OCI-LY1 (cell line): ENCODE measurements at regions not wholly inside any gene's neighbourhood (a gene's known extent, or its start where the extent isn't known, plus 50 kb on each side); places are given as distances from the start of the nearest gene placed in this dataset.

Experiments
- H2AFZ ChIP-seq: fragments of 200-600 bp; sonication (generic), shearing (Covaris generic); 2 replicates; pipeline ENCODE4 v1.6.0; 2014; ENCODE audit warnings: antibody characterized with exemption, mild to moderate bottlenecking, low read length
- H3F3A ChIP-seq: fragments of 200-600 bp; sonication (generic), shearing (Covaris generic); 2 replicates; pipeline ENCODE4 v1.6.0; 2014; ENCODE audit warnings: mild to moderate bottlenecking, antibody characterized with exemption, low read length, moderate library complexity; ENCODE audit not compliant: insufficient read depth
- H3K27ac ChIP-seq: fragments of 200-600 bp; sonication (generic); 2 replicates; pipeline ENCODE4 v1.5.1; 2014; ENCODE audit warnings: low read length, mixed run types, mild to moderate bottlenecking, low read depth; ENCODE audit not compliant: poor library complexity, severe bottlenecking
- H3K27me3 ChIP-seq: fragments of 200-600 bp; sonication (generic); 2 replicates; pipeline ENCODE4 v1.6.0; 2014; ENCODE audit warnings: antibody characterized with exemption, mild to moderate bottlenecking, low read length, moderate library complexity; ENCODE audit not compliant: insufficient read depth
- H3K36me3 ChIP-seq: fragments of 200-600 bp; sonication (generic); 2 replicates; pipeline ENCODE4 v1.6.1; 2014; ENCODE audit warnings: mild to moderate bottlenecking, antibody characterized with exemption, low read length, moderate library complexity, mixed read lengths; ENCODE audit not compliant: insufficient read depth
- H3K4me1 ChIP-seq: fragments of 200-600 bp; sonication (generic); 2 replicates; pipeline ENCODE4 v1.5.1; 2014; ENCODE audit warnings: mild to moderate bottlenecking, low read length, moderate library complexity; ENCODE audit not compliant: insufficient read depth, severe bottlenecking
- H3K4me2 ChIP-seq: fragments of 200-600 bp; sonication (generic), shearing (Covaris generic); 2 replicates; pipeline ENCODE4 v1.6.1; 2014; ENCODE audit warnings: low read length
- H3K4me3 ChIP-seq: fragments of 200-600 bp; sonication (generic); 2 replicates; pipeline ENCODE4 v1.5.1; 2014; ENCODE audit warnings: low read length, low read depth, mild to moderate bottlenecking, mixed read lengths; ENCODE audit not compliant: poor library complexity, severe bottlenecking
- H3K79me2 ChIP-seq: fragments of 200-600 bp; shearing (Covaris generic); 2 replicates; pipeline ENCODE4 v1.6.1; 2016; ENCODE audit warnings: mixed run types, low read length, mixed read lengths; ENCODE audit not compliant: insufficient read depth
- H3K9ac ChIP-seq: fragments of 200-600 bp; sonication (generic), shearing (Covaris generic); 2 replicates; pipeline ENCODE4 v1.6.1; 2014; ENCODE audit warnings: mild to moderate bottlenecking, low read length, mixed read lengths
- H3K9me2 ChIP-seq: fragments of 200-600 bp; sonication (generic), shearing (Covaris generic); 2 replicates; pipeline ENCODE4 v1.6.1; 2014; ENCODE audit warnings: low read depth, mild to moderate bottlenecking, low read length, mixed read lengths
- H3K9me3 ChIP-seq: fragments of 200-600 bp; shearing (Covaris generic); 2 replicates; pipeline ENCODE4 v1.6.1; 2014; ENCODE audit warnings: low read length, mixed read lengths
- H4K20me1 ChIP-seq: fragments of 200-600 bp; sonication (generic), shearing (Covaris generic); 2 replicates; pipeline ENCODE4 v1.6.0; 2016; ENCODE audit warnings: mild to moderate bottlenecking, low read length; ENCODE audit not compliant: insufficient read depth
- EZH2 ChIP-seq: fragments of 200-600 bp; sonication (generic), shearing (Covaris generic); IDR thresholded peaks from 2 replicates; pipeline ENCODE4 v1.8.0; 2017; ENCODE audit warnings: borderline replicate concordance, mixed run types, mild to moderate bottlenecking, antibody characterized with exemption, low read length, moderate library complexity, mixed read lengths
- TF ChIP-seq, protein P1 (sequence below): fragments of 200-600 bp; sonication (generic), shearing (Covaris generic); IDR thresholded peaks from 2 replicates; pipeline ENCODE4 v1.5.1; 2017; ENCODE audit warnings: mild to moderate bottlenecking, antibody characterized with exemption, low read length, moderate library complexity, mixed read lengths

DNA sequence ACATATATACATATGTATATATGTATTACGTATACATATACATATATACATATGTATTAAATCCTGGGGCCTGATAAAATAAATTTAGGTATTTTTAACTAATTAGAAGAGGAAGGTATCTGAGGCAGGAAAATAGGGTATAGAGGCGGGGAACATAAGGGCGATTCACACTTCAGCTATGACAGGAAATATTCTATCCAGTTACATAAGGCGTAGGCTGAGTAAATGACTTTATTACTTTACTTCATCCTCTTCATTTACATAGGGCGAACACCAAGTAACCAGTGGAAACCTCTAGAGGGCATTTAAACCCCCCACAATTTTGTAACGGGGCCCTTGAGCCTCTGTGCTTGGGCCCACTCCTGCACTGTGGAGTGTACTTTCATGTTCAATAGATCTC is 167.5 kb downstream of the SOCS6 start:
- Histone ChIP-seq H4K20me1 (no peaks in the 10 kb centered on the region), H3K79me2 (no peaks in the 10 kb centered on the region), H3K27ac (no peak overlapping the region), H3K4me2 (no peak overlapping the region), H3K9ac (no peak overlapping the region), H2AFZ (no peak overlapping the region), H3K4me1 (no peaks in the 10 kb centered on the region), H3K9me2 (no peaks in the 10 kb centered on the region), H3F3A (no peaks in the 10 kb centered on the region), H3K27me3 (no peaks in the 10 kb centered on the region), H3K4me3 (no peak overlapping the region), H3K9me3 (no peaks in the 10 kb centered on the region), H3K36me3 (no peaks in the 10 kb centered on the region)
- TF ChIP-seq, protein P1, sequence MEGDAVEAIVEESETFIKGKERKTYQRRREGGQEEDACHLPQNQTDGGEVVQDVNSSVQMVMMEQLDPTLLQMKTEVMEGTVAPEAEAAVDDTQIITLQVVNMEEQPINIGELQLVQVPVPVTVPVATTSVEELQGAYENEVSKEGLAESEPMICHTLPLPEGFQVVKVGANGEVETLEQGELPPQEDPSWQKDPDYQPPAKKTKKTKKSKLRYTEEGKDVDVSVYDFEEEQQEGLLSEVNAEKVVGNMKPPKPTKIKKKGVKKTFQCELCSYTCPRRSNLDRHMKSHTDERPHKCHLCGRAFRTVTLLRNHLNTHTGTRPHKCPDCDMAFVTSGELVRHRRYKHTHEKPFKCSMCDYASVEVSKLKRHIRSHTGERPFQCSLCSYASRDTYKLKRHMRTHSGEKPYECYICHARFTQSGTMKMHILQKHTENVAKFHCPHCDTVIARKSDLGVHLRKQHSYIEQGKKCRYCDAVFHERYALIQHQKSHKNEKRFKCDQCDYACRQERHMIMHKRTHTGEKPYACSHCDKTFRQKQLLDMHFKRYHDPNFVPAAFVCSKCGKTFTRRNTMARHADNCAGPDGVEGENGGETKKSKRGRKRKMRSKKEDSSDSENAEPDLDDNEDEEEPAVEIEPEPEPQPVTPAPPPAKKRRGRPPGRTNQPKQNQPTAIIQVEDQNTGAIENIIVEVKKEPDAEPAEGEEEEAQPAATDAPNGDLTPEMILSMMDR: no peak
- no peak for TF ChIP-seq EZH2

DNA sequence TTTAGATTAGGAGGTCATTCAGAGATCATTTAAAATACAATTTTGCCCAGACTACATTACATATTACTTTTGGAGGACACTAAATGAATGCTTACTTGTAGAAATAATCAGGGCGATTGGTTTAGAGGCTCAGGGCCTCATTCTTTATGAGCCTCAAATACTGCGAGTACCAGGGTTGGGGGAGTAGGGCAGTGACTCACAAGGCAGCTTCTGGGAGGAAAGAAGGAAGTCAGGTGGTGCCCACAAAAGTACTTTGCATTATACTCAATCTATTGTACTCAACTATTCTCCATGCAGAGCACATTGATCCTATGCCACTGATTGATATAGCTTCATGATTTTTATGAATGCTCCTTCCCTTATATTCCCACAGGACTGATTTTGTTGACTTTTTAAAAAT is 166.9 kb downstream of the SOCS6 start:
- Histone ChIP-seq H3K9me2 (no peaks in the 10 kb centered on the region), H3K27ac (no peak overlapping the region), H3K9ac (no peak overlapping the region), H3K4me3 (no peak overlapping the region), H3K9me3 (no peaks in the 10 kb centered on the region), H4K20me1 (no peaks in the 10 kb centered on the region), H2AFZ (no peak overlapping the region), H3K4me1 (no peaks in the 10 kb centered on the region), H3K36me3 (no peaks in the 10 kb centered on the region), H3K79me2 (no peaks in the 10 kb centered on the region), H3F3A (no peaks in the 10 kb centered on the region), H3K27me3 (no peaks in the 10 kb centered on the region), H3K4me2 (no peak overlapping the region)
- no peak for TF ChIP-seq EZH2
- TF ChIP-seq, protein P1: no peak

DNA sequence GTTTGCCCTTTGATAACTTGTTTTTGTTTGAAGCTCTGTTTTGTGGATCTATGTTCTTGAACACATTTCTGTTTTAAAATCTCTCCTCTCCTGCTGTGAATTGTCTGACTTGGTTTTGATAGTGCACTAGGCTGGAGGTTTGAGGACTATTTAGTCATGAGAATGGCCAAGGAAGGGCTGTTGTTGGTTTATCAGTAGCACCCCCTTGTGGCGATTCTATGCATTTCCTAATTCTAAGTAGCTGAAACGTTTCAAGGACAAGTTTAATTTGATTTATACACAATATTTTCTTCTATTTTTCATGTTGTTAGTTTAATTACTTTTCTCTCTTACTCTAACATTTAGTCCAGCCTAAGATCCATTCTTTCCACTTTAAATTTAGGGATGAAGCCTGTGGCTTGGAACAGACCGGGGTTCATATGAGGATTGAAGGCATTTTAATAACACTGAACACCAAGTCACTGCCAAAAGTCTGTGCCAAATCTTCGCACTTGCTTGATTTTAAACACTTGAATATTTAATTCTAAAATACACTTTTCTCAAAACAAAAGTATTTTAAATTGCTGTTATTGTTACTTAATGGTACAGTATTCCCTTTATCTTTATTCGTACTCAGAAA is 166.0 kb downstream of the SOCS6 start:
- Histone ChIP-seq H3K36me3 (no peaks in the 10 kb centered on the region), H3K27ac (no peak overlapping the region), H3K79me2 (no peaks in the 10 kb centered on the region), H3K4me3 (no peak overlapping the region), H3K4me2 (no peak overlapping the region), H3K27me3 (no peaks in the 10 kb centered on the region), H3F3A (no peaks in the 10 kb centered on the region), H4K20me1 (no peaks in the 10 kb centered on the region), H3K4me1 (no peaks in the 10 kb centered on the region), H2AFZ (no peak overlapping the region), H3K9me3 (no peaks in the 10 kb centered on the region), H3K9me2 (no peaks in the 10 kb centered on the region), H3K9ac (no peak overlapping the region)
- TF ChIP-seq EZH2: no peak
- TF ChIP-seq, protein P1: peak; percentile 85
